ENCODE measurements at regions not wholly inside any gene's neighbourhood (a gene's known extent, or its start where the extent isn't known, plus 50 kb on each side); places are given as distances from the start of the nearest gene placed in this dataset.

- no peak for TF ChIP-seq EZH2 (IDR thresholded peaks at IDR 0.05; ENCODE audit: low read depth)
- no peak for TF ChIP-seq CTCF (conservative IDR thresholded peaks at IDR 0.05)
These were observed 497.9 kb downstream of the ANXA1 start for GRCh38 chr9:73649552-73649951.

Measured in PC-9 (cell line).